MM.1S (cell line): ENCODE measurements at regions not wholly inside any gene's neighbourhood (a gene's known extent, or its start where the extent isn't known, plus 50 kb on each side); places are given as distances from the start of the nearest gene placed in this dataset.

Source experiments
- EZH2 ChIP-seq: fragments of 300-600 bp; sonication (generic); optimal IDR thresholded peaks from 2 replicates; pipeline ENCODE3; 2017; ENCODE audit warnings: low read depth, mild to moderate bottlenecking, antibody characterized with exemption, low read length, mixed read lengths
- TF ChIP-seq, protein P1 (sequence below): fragments of 300-600 bp; sonication (generic); IDR thresholded peaks from 2 replicates; pipeline ENCODE4 v1.5.1; 2016; ENCODE audit warnings: antibody characterized with exemption, low read length, mixed read lengths

- TF ChIP-seq, protein P1, sequence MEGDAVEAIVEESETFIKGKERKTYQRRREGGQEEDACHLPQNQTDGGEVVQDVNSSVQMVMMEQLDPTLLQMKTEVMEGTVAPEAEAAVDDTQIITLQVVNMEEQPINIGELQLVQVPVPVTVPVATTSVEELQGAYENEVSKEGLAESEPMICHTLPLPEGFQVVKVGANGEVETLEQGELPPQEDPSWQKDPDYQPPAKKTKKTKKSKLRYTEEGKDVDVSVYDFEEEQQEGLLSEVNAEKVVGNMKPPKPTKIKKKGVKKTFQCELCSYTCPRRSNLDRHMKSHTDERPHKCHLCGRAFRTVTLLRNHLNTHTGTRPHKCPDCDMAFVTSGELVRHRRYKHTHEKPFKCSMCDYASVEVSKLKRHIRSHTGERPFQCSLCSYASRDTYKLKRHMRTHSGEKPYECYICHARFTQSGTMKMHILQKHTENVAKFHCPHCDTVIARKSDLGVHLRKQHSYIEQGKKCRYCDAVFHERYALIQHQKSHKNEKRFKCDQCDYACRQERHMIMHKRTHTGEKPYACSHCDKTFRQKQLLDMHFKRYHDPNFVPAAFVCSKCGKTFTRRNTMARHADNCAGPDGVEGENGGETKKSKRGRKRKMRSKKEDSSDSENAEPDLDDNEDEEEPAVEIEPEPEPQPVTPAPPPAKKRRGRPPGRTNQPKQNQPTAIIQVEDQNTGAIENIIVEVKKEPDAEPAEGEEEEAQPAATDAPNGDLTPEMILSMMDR = no peak
- TF ChIP-seq EZH2 = no peak
Measured at GRCh38 chr15:72916378-72916777, 132.8 kb upstream of the ADPGK start.
